ENCODE measurements at regions not wholly inside any gene's neighbourhood (a gene's known extent, or its start where the extent isn't known, plus 50 kb on each side); places are given as distances from the start of the nearest gene placed in this dataset.

GRCh38 chr5:10173716-10174115 is 76.0 kb downstream of the ATPSCKMT start:
- no peak for DNase-seq (ENCODE audit: low read depth in 2 of 2)

DNA sequence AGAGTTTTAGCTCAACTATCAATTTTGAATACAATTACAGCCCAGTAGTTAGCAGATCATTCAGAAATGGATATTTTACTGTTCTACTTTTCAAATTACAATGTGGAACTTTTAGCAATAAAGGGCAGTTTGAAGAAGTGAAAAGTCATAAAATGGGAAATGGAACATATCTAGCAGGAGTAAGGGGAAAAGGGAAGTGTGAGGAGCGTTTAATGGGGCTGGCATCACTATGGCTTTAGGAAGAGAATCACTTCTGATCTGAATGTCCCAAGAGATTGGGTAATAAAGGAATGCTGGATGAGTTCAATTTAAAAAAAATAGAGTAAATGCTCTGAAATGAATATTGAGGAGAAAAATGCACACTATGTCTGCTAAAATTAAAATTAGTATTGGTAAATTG is 77.4 kb downstream of the ATPSCKMT start:
- no peak for DNase-seq (ENCODE audit: low read depth in 2 of 2)

DNA sequence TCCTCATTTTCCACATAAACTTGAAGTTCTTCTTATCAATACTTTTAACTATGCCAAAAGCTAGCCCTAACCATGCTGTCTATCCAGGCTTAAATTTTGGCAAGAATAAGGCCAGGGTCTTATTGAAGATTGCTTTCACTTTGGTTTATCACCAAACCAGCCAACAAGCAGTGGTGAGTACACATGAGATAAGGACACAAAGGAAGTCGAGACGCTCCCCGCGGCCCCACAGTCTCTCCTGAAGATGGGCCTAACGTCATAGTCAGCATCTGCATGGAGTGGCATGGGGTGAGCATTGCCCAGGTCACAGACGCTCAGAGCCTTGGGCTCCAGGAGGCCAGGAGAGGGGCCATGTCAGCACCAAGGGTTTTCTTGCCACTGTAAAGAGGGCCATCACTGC is 80.3 kb downstream of the ATPSCKMT start:
- DNase-seq (ENCODE audit: low read depth in 2 of 2), result no peak

- no peak for DNase-seq (ENCODE audit: low read depth in 2 of 2)
Observed at GRCh38 chr5:10168254-10168653, 81.4 kb downstream of the ATPSCKMT start.

DNA sequence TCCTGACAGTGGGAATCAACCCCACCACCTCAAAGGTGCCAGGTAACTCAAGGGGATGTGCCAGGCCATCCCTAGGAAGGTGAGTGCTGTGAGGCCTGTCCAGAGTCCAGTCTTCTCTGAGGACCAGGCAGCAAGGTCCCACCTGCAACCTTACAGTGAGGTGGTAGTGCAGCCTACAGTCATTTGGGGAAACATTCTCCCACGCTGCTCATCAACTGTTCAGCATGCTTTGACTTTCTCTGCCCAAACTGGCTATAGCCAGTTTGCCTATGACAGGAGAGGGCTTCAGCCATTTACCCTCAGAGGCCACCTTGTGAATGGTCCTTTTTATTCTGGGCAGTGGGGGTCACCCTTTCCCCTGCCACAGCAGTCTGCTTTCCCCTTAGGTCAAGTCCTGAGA is 81.9 kb downstream of the ATPSCKMT start:
- no peak for DNase-seq (ENCODE audit: low read depth in 2 of 2)

GRCh38 chr5:10166392-10166791 is 83.3 kb downstream of the ATPSCKMT start:
- DNase-seq (ENCODE audit: low read depth in 2 of 2), result no peak

DNA sequence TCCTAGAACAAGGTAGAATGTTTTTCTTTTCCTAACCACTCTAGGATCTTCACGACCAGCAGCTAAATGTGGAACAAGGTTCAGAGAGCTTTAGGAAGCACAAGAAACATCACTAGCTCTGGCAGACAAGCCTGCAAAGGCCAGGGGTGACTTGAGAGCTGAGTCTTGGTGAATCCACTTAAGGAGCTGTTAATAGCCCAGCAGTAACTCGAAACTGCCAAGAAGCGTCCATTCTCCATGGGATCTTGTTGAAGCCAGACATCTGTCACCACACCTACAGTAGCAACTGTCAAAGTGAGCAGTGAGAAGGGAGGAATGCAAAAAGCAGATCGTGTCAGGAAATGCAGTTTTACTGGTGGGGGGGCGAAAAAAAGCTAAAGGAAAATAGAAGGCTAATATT is 87.2 kb downstream of the ATPSCKMT start:
- no peak for DNase-seq (ENCODE audit: low read depth in 2 of 2)

- no peak for DNase-seq (ENCODE audit: low read depth in 2 of 2)
Observed at GRCh38 chr5:10161778-10162177, 87.9 kb downstream of the ATPSCKMT start.

DNA sequence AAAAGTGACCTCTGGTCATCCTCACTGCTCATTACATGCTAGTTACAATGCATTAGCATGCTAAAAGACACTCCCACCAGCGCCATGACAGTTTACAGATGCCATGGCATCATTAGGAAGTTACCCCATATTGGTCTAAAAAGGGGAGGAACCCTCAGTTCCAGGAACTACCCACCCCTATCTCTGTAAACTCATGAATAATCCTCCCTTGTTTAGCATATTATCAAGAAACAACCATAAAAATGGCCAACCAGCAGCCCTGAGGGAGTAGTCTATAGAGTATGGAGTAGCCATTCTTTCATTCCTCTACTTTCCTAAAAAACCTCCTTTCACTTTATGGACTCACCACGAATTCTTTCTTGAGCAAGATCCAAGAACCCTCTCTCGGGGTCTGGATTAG is 89.4 kb downstream of the ATPSCKMT start:
- DNase-seq (ENCODE audit: low read depth in 2 of 2), result no peak

DNA sequence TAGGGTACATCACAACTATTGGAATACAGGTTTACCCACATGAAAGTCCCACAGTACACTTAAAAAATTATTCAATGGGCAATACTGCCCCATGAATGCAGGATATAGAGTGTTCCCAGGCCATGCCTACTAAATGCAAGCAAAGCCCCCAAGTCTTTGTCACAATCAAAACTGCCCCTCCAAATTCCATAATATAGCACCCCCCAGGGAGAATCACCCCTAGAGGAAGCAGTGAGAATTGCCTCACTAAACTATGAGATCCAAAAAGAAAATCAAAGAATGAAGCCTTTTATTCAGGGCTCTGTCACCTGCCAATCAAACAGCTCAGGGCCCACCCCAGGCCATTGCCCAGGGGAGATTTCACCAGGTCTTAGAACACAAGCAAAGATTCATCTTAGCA is 90.8 kb downstream of the ATPSCKMT start:
- no peak for DNase-seq (ENCODE audit: low read depth in 2 of 2)

GRCh38 chr5:10157085-10157669 is 92.5 kb downstream of the ATPSCKMT start:
- DNase-seq (ENCODE audit: low read depth in 2 of 2), result no peak

GRCh38 chr5:10155897-10156667 is 93.6 kb downstream of the ATPSCKMT start:
- no peak for DNase-seq (ENCODE audit: low read depth in 2 of 2)

GRCh38 chr5:10153808-10154537 is 95.7 kb downstream of the ATPSCKMT start:
- no peak for DNase-seq (ENCODE audit: low read depth in 2 of 2)

DNA sequence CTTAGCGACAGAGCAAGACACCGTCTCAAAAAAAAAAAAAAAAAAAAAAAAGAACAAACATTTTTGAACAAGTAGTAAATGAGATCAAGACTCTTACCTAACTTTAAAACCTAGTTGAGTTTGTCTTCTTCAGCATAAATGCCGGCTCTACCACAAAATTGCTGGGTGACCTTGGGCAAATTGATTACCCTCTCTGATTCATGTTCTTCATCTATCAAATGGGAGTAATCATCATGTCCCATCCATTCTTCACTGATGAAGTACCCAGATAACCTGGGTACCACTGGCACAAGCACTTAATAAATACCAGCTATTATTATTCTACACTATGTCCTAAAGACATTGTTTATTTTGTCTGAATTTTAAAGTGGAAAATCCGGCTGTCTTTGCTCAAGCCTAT is 96.3 kb downstream of the ATPSCKMT start:
- DNase-seq (ENCODE audit: low read depth in 2 of 2), result no peak

GRCh38 chr5:10151656-10152055 is 98.0 kb downstream of the ATPSCKMT start:
- DNase-seq (ENCODE audit: low read depth in 2 of 2), result no peak

GRCh38 chr5:10149911-10150310 is 99.8 kb downstream of the ATPSCKMT start:
- no peak for DNase-seq (ENCODE audit: low read depth in 2 of 2)

DNA sequence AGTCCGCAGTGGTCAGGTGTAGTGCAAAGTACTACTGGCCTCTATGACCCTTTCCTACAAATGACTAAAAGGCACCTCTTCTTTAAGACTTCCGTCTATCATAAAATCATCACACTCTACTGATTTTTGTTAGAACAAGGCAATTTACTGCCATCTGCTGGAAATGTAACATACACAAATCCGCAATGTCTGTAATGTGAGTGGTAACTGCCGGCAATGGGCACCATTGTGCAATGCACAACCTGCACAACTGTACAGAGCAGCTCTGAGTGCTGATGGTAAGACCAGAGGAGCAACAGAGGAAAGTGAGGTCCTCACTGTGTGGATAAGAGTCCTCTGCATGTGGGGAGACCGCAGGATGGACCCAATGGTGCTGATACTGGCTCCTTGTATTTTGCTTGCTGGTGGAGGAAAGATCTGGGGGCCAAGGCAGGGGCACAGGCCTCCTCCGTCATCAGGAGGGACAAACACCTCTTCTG is 103.7 kb downstream of the ATPSCKMT start:
- peak in 1 of 2 donors; percentile 3 for DNase-seq (ENCODE audit: low read depth in 2 of 2)

- no peak for DNase-seq (ENCODE audit: low read depth in 2 of 2)
Observed at GRCh38 chr5:10144040-10144439, 105.6 kb downstream of the ATPSCKMT start.

- DNase-seq (ENCODE audit: low read depth in 2 of 2), result no peak
Observed at GRCh38 chr5:10140195-10140973, 109.3 kb downstream of the ATPSCKMT start.

DNA sequence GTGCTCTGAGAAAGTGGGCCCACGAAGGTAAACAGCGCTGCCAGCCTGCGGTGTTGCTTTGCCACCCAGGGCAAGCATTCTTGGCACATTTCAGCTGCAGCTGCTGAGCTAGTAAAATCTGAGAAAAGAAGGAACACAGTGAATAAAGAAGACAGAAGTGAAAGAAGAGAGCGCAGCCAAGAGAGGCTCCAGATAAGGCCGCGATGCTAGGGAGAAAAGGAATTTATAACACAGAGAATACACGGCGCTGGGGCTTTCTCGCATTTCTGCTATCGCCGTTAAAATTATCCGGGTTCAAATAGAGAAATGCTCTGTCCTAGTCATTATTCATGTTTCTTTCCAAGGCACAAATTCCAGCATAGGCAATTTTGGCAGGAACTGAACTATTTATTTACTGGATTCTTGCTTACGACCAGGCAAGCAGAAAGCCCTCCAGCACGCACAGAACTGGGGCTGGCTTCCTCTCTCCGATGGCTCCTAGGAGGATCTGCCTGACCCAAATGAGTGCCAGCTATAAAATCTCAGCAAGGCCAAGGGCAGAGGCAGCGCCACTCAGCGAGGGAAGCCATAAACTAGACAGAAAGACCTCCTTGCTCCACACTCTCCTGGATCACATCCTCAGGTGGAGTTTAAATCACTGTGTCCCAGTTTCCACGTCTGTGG is 111.2 kb downstream of the ATPSCKMT start:
- no peak for DNase-seq (ENCODE audit: low read depth in 2 of 2)

GRCh38 chr5:10133830-10134229 is 115.9 kb downstream of the ATPSCKMT start:
- DNase-seq (ENCODE audit: low read depth in 2 of 2), result no peak
